ENCODE measurements at regions not wholly inside any gene's neighbourhood (a gene's known extent, or its start where the extent isn't known, plus 50 kb on each side); places are given as distances from the start of the nearest gene placed in this dataset.

DNA sequence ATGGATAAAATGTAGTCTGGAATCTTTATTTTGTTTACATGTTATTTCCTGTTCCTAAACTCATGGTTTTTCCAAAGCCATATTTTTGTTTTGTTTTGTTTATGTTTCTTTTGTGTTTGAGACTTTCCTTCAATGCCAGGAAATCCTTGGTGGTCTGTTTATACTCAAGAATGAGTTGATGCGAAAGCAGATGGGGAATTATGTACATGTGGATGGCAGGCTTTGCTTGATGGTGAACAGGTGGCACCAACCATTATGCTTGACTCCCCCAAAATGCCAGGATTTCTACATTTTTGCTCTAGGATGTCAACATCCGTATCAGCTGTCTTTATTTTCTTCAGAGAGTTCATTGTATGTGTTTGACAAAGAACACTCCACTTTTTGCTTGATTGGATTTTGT is 448.5 kb downstream of the PRDM2 start:
- no peak for DNase-seq
- Histone ChIP-seq H4K20me1 (ENCODE audit: insufficient read depth, low read length) (no peaks in the 10 kb centered on the region), H2AFZ (ENCODE audit: insufficient read depth, low read depth, low read length, poor library complexity, severe bottlenecking) (no peak overlapping the region), H3K4me2 (replicated peaks; ENCODE audit: extremely low read depth, low read length, poor library complexity, severe bottlenecking) (no peak overlapping the region), H3K79me2 (ENCODE audit: insufficient read depth, low read length) (no peaks in the 10 kb centered on the region), H3K36me3 (replicated peaks in 1 of 2; ENCODE audit: control insufficient read depth in 1 of 2, insufficient read depth in 2 of 2, low read length in 2 of 2) (no peaks in the 10 kb centered on the region), H3K9me3 (replicated peaks in 1 of 2; ENCODE audit: control insufficient read depth in 1 of 2, insufficient read depth in 1 of 2, low read length in 2 of 2) (no peaks in the 10 kb centered on the region), H3K27me3 (ENCODE audit: control insufficient read depth in 2 of 2, insufficient read depth in 2 of 2, low read length in 2 of 2) (no peaks in the 10 kb centered on the region), H3K9ac (ENCODE audit: insufficient read depth, low read length, poor library complexity, severe bottlenecking) (no peak overlapping the region), H3K27ac (ENCODE audit: low read depth in 1 of 2, low read length in 2 of 2) (no peak overlapping the region), H3K4me1 (ENCODE audit: control insufficient read depth in 1 of 2, insufficient read depth in 2 of 2, low read length in 2 of 2) (no peaks in the 10 kb centered on the region), H3K4me3 (replicated peaks in 1 of 3; ENCODE audit: low read depth in 2 of 3, low read length in 3 of 3) (no peak overlapping the region)
- H3K36me3 Mint-ChIP-seq = no peaks in the 10 kb centered on the region
- H3K4me3 Mint-ChIP-seq = no peak overlapping the region
- H3K9me3 Mint-ChIP-seq = peaks cover 0 to 7% (median 3%) of the 10 kb centered on the region in 7 donors
- H3K27ac Mint-ChIP-seq = no peak overlapping the region
- TF ChIP-seq, protein P1, sequence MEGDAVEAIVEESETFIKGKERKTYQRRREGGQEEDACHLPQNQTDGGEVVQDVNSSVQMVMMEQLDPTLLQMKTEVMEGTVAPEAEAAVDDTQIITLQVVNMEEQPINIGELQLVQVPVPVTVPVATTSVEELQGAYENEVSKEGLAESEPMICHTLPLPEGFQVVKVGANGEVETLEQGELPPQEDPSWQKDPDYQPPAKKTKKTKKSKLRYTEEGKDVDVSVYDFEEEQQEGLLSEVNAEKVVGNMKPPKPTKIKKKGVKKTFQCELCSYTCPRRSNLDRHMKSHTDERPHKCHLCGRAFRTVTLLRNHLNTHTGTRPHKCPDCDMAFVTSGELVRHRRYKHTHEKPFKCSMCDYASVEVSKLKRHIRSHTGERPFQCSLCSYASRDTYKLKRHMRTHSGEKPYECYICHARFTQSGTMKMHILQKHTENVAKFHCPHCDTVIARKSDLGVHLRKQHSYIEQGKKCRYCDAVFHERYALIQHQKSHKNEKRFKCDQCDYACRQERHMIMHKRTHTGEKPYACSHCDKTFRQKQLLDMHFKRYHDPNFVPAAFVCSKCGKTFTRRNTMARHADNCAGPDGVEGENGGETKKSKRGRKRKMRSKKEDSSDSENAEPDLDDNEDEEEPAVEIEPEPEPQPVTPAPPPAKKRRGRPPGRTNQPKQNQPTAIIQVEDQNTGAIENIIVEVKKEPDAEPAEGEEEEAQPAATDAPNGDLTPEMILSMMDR (IDR thresholded peaks at IDR 0.05) = no peak
- WGBS (ENCODE audit: insufficient coverage) = no CpG with 5 or more reads among the region's 2 CpGs
- H3K27me3 Mint-ChIP-seq (ENCODE audit: low read depth in 3 of 3) = peaks cover 0 to 5% (median 4%) of the 10 kb centered on the region in 3 donors
- no peaks in the 10 kb centered on the region for H3K4me1 Mint-ChIP-seq
- intact Hi-C loops (cut with micrococcal nuclease) = no loop called here

DNA sequence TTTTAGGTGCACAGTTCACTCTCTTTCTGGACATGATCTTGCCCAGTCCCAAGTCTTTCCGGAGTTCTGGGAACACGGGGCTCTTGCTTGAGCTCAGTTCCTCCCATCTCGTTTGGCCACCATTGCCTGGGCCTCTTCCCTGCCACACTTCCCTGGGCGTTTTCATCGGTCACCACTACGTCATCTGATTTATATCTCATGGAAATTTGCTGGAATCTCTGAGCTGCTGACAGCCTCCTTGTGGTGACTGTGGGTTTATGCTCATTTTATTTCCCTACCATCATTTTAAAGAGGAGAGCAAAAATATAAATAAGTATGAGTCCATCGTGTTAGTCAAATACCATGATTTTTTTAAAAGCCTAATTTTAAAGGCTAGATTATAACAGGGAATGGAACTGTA is 449.1 kb upstream of the KAZN start:
- Histone ChIP-seq H3K9me3 (replicated peaks in 1 of 2; ENCODE audit: control insufficient read depth in 1 of 2, insufficient read depth in 1 of 2, low read length in 2 of 2) (no peaks in the 10 kb centered on the region), H3K27ac (ENCODE audit: low read depth in 1 of 2, low read length in 2 of 2) (no peak overlapping the region), H3K4me1 (ENCODE audit: control insufficient read depth in 1 of 2, insufficient read depth in 2 of 2, low read length in 2 of 2) (no peaks in the 10 kb centered on the region), H3K4me3 (replicated peaks in 1 of 3; ENCODE audit: low read depth in 2 of 3, low read length in 3 of 3) (no peak overlapping the region), H3K79me2 (ENCODE audit: insufficient read depth, low read length) (no peaks in the 10 kb centered on the region), H3K4me2 (replicated peaks; ENCODE audit: extremely low read depth, low read length, poor library complexity, severe bottlenecking) (no peak overlapping the region), H4K20me1 (ENCODE audit: insufficient read depth, low read length) (no peaks in the 10 kb centered on the region), H3K9ac (ENCODE audit: insufficient read depth, low read length, poor library complexity, severe bottlenecking) (no peak overlapping the region), H3K27me3 (ENCODE audit: control insufficient read depth in 2 of 2, insufficient read depth in 2 of 2, low read length in 2 of 2) (no peaks in the 10 kb centered on the region), H2AFZ (ENCODE audit: insufficient read depth, low read depth, low read length, poor library complexity, severe bottlenecking) (no peak overlapping the region), H3K36me3 (replicated peaks in 1 of 2; ENCODE audit: control insufficient read depth in 1 of 2, insufficient read depth in 2 of 2, low read length in 2 of 2) (no peaks in the 10 kb centered on the region)
- Mint-ChIP-seq H3K4me3 (no peak overlapping the region), H3K9me3 (peaks cover 0 to 8% (median 3%) of the 10 kb centered on the region in 7 donors), H3K27ac (no peak overlapping the region), H3K4me1 (no peaks in the 10 kb centered on the region), H3K36me3 (no peaks in the 10 kb centered on the region), H3K27me3 (ENCODE audit: low read depth in 3 of 3) (peaks cover 0 to 5% (median 4%) of the 10 kb centered on the region in 3 donors)
- DNase-seq = no peak
- TF ChIP-seq, protein P1 (IDR thresholded peaks at IDR 0.05) = no peak
- intact Hi-C loops (cut with micrococcal nuclease) = no loop called here
- WGBS (ENCODE audit: insufficient coverage) = 82% methylated on average over 3 of the region's 7 CpGs
